ENCODE measurements at regions not wholly inside any gene's neighbourhood (a gene's known extent, or its start where the extent isn't known, plus 50 kb on each side); places are given as distances from the start of the nearest gene placed in this dataset.
A peak's percentile ranks its signal among the peaks of the same experiment; 100 is the strongest.

GRCh38 chr12:89253488-89253887, 98.8 kb downstream of the DUSP6 start:
- no peak for DNase-seq

- no peak for DNase-seq
Observed at GRCh38 chr12:89252284-89252683, 100.0 kb downstream of the DUSP6 start.

GRCh38 chr12:89251342-89252271, 100.7 kb downstream of the DUSP6 start:
- DNase-seq, result no peak

- DNase-seq, result no peak
Observed at GRCh38 chr12:89250636-89251035, 101.7 kb downstream of the DUSP6 start.

GRCh38 chr12:89250213-89250612, 102.1 kb downstream of the DUSP6 start:
- DNase-seq, result no peak

GRCh38 chr12:89247967-89248366, 104.3 kb downstream of the DUSP6 start:
- DNase-seq, result no peak

- DNase-seq, result peak; percentile 42
Observed at GRCh38 chr12:89247541-89247942, 104.8 kb downstream of the DUSP6 start.

GRCh38 chr12:89245090-89245489, 107.2 kb downstream of the DUSP6 start:
- no peak for DNase-seq

- DNase-seq, result no peak
Observed at GRCh38 chr12:89244536-89244935, 107.8 kb downstream of the DUSP6 start.

GRCh38 chr12:89243771-89244170, 108.5 kb downstream of the DUSP6 start:
- DNase-seq, result no peak

- DNase-seq, result peak; percentile 82
Observed at GRCh38 chr12:89239534-89239933, 112.8 kb downstream of the DUSP6 start.

GRCh38 chr12:89238593-89238992, 113.7 kb downstream of the DUSP6 start:
- peak; percentile 39 for DNase-seq

- no peak for DNase-seq
Observed at GRCh38 chr12:89237763-89238162, 114.5 kb downstream of the DUSP6 start.

GRCh38 chr12:89236748-89237383, 115.4 kb downstream of the DUSP6 start:
- DNase-seq, result peak; percentile 96

GRCh38 chr12:89236237-89236636, 116.1 kb downstream of the DUSP6 start:
- no peak for DNase-seq

- DNase-seq, result no peak
Observed at GRCh38 chr12:89235189-89235993, 116.9 kb downstream of the DUSP6 start.

- no peak for DNase-seq
Observed at GRCh38 chr12:89234324-89235114, 117.8 kb downstream of the DUSP6 start.

- no peak for DNase-seq
Observed at GRCh38 chr12:89231686-89232085, 120.6 kb downstream of the DUSP6 start.

- no peak for DNase-seq
Observed at GRCh38 chr12:89230376-89231315, 121.7 kb downstream of the DUSP6 start.

- no peak for DNase-seq
Observed at GRCh38 chr12:89228491-89228890, 123.8 kb downstream of the DUSP6 start.

- DNase-seq, result no peak
Observed at GRCh38 chr12:89227774-89228173, 124.5 kb downstream of the DUSP6 start.
